NCI-H446 treated with DMSO at 0.1 percent for 48 hours (cell line): ENCODE measurements at regions not wholly inside any gene's neighbourhood (a gene's known extent, or its start where the extent isn't known, plus 50 kb on each side); places are given as distances from the start of the nearest gene placed in this dataset.

Experiments
- DNase-seq: peaks from one replicate; lab custom pipeline; 2025; lab: John Stamatoyannopoulos, UW

- DNase-seq, result no peak
Observed at GRCh38 chr12:98060411-98060810, 455.0 kb upstream of the TMPO start.

DNA sequence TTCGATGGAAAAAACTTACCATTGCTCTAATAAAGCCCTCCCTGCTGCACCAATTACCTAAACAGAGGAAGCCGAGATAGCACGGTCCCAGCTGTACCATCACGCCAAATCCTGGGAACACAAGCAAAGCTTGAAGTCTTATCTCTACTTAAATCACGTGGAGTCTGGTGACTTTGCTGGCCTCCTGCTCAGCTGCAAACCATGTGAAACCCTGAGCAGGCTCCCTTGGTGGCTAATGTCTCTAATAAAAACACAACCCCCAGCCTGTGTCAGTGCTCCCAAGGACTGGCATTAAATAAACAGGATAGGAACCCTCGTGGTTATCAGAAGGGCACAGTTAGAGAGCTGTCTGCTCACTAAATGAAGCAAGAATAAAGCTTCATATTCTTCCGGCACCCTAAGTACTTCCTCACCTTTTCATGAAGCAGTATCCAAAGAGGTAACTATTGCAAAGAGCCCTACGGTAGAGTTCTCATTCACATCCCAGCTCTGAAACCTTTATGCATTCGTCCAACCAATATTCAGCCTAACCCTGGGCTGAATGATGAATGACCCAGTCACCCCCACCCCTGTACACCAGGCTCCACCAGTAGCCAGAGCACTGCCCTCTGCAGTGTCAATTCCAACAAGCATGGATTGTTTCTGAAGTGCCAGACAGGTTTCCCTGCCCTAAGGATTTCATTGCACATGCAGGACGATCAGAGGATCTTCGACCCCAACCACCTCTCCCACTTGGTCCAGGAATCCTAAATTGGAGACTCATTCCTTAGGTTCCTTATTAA lies 452.7 kb upstream of the TMPO start:
- no peak for DNase-seq

GRCh38 chr12:98064501-98064900 lies 450.9 kb upstream of the TMPO start:
- DNase-seq, result no peak

DNA sequence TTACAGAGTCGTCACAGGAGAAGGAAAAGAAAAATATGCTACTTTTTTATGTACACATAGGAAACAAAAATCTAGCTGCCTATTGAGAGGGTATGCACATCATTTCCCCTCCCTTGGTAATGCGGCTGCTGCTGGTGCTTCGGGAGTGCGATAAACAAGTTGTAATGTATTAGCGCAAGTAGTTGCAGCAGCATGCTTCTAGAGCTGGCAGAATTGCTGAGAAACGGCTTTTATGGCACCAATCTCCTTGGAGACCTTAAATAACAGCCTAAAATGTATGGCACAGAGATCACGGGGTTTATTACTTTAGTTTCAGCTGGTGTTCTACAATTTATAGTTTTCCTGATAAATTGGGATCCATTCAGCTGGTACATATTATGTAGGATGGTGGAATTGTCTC lies 447.6 kb upstream of the TMPO start:
- DNase-seq, result no peak

DNA sequence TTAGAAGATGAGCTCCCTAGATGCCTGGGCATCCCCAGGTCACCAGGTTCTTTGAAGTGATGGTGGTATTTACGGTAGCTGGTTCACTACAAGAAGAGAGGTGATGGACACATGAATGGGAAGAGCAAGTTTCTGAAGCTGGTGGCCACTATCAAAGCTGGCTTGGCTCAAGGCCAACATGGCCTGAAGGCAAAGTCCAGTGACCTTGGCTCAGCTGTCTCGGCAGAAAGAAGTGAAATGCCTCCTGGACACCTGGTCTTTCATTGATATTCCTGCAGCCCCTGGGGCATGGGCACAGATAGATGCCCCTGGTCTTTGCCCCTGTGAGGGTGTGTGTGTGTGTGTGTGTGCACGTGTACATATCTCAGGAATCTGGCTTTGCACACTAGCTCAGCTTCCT lies 441.8 kb upstream of the TMPO start:
- DNase-seq, result no peak

- DNase-seq, result no peak
Observed at GRCh38 chr12:98074286-98074685, 441.1 kb upstream of the TMPO start.

DNA sequence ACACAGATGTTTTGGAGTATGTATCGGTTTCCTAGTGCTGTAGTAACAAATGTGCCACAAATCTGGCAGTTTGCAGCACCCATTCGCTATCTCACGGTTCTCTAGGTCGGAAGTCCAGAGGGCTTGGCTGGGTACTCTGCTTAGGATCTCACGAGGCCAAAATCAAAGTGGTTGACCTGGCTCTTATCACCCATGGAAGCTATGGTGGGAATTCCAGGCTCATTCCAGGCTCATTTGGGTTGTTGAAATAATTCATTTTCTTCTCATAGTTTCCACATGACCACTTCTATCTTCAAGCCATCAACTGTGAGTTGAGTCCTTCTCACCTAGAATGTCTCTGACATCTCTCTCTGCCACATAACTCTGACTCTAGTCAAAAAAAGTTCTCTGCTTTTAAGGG lies 431.0 kb upstream of the TMPO start:
- no peak for DNase-seq

- no peak for DNase-seq
Observed at GRCh38 chr12:98085046-98085755, 430.2 kb upstream of the TMPO start.

GRCh38 chr12:98090731-98091130 lies 424.7 kb upstream of the TMPO start:
- DNase-seq, result peak; percentile 72

DNA sequence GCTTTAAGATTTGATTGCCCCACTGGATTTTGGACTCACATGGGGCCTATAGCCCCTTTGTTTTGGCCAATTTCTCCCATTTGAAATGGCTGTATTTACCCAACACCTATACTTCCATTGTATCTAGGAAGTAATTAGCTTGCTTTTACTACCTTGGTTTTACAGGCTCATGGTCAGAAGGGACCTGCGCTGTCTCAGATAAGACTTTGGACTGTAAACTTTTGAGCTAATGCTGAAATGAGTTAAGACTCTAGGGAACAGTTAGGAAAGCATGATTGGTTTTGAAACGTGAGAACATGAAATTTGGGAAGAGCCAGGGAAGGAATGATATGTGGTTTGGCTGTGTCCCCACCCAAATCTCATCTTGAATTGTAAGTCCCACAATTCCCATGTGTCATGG lies 419.0 kb upstream of the TMPO start:
- DNase-seq, result no peak

- no peak for DNase-seq
Observed at GRCh38 chr12:98106031-98106683, 409.2 kb upstream of the TMPO start.

DNA sequence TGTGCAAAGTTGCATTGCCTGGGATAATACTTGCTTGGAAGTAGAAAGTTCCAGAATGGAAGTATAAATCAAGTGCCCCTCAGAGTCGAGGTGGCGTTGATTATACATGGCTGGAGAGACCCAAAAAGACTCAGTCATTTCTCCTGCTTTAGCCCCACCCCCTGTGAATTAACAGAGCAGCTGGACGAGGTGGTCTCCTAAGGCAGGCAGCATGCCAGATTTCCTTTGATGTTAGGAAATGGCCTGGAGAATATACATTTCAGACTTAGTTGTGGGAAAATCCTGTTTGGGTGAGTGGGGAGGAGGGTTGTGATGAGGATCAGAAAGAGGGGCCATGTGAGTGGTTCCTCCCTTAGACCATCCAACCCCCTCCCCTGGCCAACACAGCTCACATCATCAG lies 406.1 kb upstream of the TMPO start:
- no peak for DNase-seq

- peak; percentile 88 for DNase-seq
Observed at GRCh38 chr12:98110536-98110935, 404.9 kb upstream of the TMPO start.

GRCh38 chr12:98113548-98113947 lies 401.8 kb upstream of the TMPO start:
- no peak for DNase-seq

GRCh38 chr12:98121963-98122362 lies 393.4 kb upstream of the TMPO start:
- DNase-seq, result no peak

- DNase-seq, result no peak
Observed at GRCh38 chr12:98123021-98123461, 392.3 kb upstream of the TMPO start.

DNA sequence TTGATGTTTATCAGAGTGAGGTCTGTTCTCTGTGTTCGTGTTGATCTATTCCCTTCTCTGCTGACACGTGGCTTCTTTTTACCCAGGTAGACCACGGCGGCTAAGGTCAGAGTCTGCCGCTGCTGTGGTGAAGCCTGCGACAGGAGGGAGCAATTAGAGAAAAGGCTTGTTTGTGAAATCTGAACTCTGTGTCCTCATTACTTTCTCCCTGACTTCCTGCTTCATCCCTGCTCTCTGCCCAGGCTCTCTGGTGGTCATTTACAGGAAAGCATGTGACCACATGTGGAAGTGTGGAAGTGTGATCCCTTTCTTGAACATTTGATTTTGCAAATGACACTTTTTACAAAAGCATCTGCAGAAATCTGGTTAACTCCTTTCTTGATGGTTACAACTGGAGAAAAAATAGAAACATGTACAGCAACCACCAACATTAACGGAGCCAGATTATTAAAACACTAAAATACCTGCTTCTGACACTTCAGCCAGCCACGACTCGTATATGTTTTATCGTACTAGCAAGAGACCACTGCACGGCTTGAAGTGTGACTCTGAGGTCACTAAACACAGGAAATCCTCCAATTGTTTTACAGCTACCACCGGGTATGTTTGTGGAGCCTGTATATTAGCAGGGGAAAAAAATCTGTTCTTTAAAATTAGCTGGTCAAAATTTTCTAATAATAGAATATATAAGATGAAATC lies 388.6 kb upstream of the TMPO start:
- no peak for DNase-seq

- no peak for DNase-seq
Observed at GRCh38 chr12:98127336-98127679, 388.1 kb upstream of the TMPO start.

DNA sequence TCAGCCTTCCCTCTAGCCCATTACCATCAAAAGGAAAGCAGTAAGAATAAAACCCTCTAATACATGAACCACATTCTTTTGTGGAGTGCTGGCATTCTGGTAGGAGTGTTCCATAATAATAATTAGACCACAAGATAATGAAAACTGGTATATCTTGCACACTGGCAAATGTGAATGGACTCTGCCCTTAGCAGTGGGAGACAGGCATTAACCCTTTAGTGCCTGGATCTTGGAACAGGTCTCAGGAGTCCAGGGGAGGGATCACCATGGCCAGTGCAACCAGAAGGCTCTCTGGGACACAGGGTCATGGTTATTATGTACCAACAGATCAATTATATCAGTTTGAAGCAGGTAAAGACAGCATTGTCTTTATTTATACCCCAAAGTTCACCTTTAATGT lies 387.5 kb upstream of the TMPO start:
- DNase-seq, result no peak

DNA sequence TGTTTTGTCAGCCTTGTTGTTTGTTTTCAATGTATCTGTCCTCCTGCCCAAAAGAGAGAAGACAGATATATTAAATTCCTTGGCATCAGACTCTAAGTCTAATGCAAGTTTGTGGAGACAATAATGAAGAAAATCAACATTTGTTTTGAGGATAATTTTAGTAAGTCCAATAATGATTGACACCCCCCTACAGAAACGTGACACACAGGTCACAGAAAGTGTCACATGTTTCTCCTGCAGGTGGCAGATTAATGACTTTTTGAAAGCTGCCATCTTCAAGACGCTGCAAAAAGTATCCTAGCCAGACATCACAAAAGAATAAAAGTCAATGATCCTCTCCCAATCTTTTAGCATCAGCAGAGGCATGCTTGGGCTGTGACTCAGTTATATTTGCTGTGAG lies 378.8 kb upstream of the TMPO start:
- no peak for DNase-seq

- no peak for DNase-seq
Observed at GRCh38 chr12:98137278-98137677, 378.1 kb upstream of the TMPO start.

- no peak for DNase-seq
Observed at GRCh38 chr12:98144953-98145352, 370.4 kb upstream of the TMPO start.

DNA sequence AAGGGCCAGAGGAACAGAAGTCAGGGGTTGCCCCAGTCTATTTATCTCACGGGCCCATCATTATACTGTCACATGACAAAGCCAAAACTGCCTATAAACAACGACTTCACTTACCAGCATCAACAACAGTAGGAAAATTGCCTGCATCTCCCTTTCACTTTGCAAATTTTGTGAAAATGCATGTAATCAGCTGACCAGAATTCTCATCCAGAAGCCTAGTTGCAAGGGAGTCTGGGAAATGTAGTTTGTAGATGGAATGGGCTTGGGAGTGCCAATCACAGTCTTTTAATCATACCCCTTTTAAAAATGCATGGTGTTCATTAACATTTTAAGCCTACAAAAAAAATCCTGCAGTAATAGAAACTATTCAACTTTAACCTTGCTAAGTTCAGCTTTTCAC lies 369.3 kb upstream of the TMPO start:
- no peak for DNase-seq
